ENCODE measurements at regions not wholly inside any gene's neighbourhood (a gene's known extent, or its start where the extent isn't known, plus 50 kb on each side); places are given as distances from the start of the nearest gene placed in this dataset.

- no peaks in the 10 kb centered on the region for H3K27me3 ChIP-seq (ENCODE audit: control insufficient read depth, insufficient read depth)
- WGBS: 73% methylated on average over 7 of the region's 7 CpGs
- no peaks in the 10 kb centered on the region for H3K9me3 ChIP-seq (ENCODE audit: control insufficient read depth, low read length)
- intact Hi-C loops (cut with DNase I): no loop called here
- ATAC-seq (no peak), DNase-seq (no peak)
- H3K4me3 ChIP-seq (ENCODE audit: low read length): no peak overlapping the region
- H3K4me1 ChIP-seq (ENCODE audit: control insufficient read depth, insufficient read depth, low read length): no peaks in the 10 kb centered on the region
- H3K27ac ChIP-seq (ENCODE audit: low read length): no peak overlapping the region
Measured at GRCh38 chr6:169890901-169891300, 139.5 kb downstream of the ERMARD start.

GRCh38 chr6:169890049-169890448, 138.6 kb downstream of the ERMARD start:
- Histone ChIP-seq H3K27me3 (ENCODE audit: control insufficient read depth, insufficient read depth) (no peaks in the 10 kb centered on the region), H3K4me1 (ENCODE audit: control insufficient read depth, insufficient read depth, low read length) (no peaks in the 10 kb centered on the region), H3K4me3 (ENCODE audit: low read length) (no peak overlapping the region), H3K9me3 (ENCODE audit: control insufficient read depth, low read length) (no peaks in the 10 kb centered on the region), H3K27ac (ENCODE audit: low read length) (no peak overlapping the region)
- ATAC-seq (no peak), DNase-seq (no peak)
- intact Hi-C loops (cut with DNase I): no loop called here
- WGBS: 52% methylated on average over 12 of the region's 12 CpGs

GRCh38 chr6:169887529-169888140, 136.2 kb downstream of the ERMARD start:
- Histone ChIP-seq H3K4me3 (ENCODE audit: low read length) (no peak overlapping the region), H3K27me3 (ENCODE audit: control insufficient read depth, insufficient read depth) (no peaks in the 10 kb centered on the region), H3K4me1 (ENCODE audit: control insufficient read depth, insufficient read depth, low read length) (no peaks in the 10 kb centered on the region), H3K9me3 (ENCODE audit: control insufficient read depth, low read length) (no peaks in the 10 kb centered on the region), H3K27ac (ENCODE audit: low read length) (no peak overlapping the region)
- DNase-seq: no peak
- no peak for ATAC-seq
- WGBS: 92% methylated on average over 14 of the region's 14 CpGs
- intact Hi-C loops (cut with DNase I): no loop called here

GRCh38 chr6:169886631-169887227, 135.3 kb downstream of the ERMARD start:
- 83% methylated on average over 15 of the region's 15 CpGs for WGBS
- no peaks in the 10 kb centered on the region for H3K4me1 ChIP-seq (ENCODE audit: control insufficient read depth, insufficient read depth, low read length)
- ATAC-seq: no peak
- no peak overlapping the region for H3K27ac ChIP-seq (ENCODE audit: low read length)
- intact Hi-C loops (cut with DNase I): no loop called here
- no peaks in the 10 kb centered on the region for H3K27me3 ChIP-seq (ENCODE audit: control insufficient read depth, insufficient read depth)
- no peak overlapping the region for H3K4me3 ChIP-seq (ENCODE audit: low read length)
- H3K9me3 ChIP-seq (ENCODE audit: control insufficient read depth, low read length): no peaks in the 10 kb centered on the region
- DNase-seq: no peak

GRCh38 chr6:169885831-169886230, 134.4 kb downstream of the ERMARD start:
- ATAC-seq: no peak
- Histone ChIP-seq H3K27me3 (ENCODE audit: control insufficient read depth, insufficient read depth) (no peaks in the 10 kb centered on the region), H3K27ac (ENCODE audit: low read length) (no peak overlapping the region), H3K9me3 (ENCODE audit: control insufficient read depth, low read length) (no peaks in the 10 kb centered on the region), H3K4me3 (ENCODE audit: low read length) (no peak overlapping the region), H3K4me1 (ENCODE audit: control insufficient read depth, insufficient read depth, low read length) (no peaks in the 10 kb centered on the region)
- DNase-seq: no peak
- 91% methylated on average over 4 of the region's 4 CpGs for WGBS
- intact Hi-C loops (cut with DNase I): no loop called here

GRCh38 chr6:169885131-169885530, 133.7 kb downstream of the ERMARD start:
- no peaks in the 10 kb centered on the region for H3K27me3 ChIP-seq (ENCODE audit: control insufficient read depth, insufficient read depth)
- ATAC-seq (no peak), DNase-seq (no peak)
- intact Hi-C loops (cut with DNase I): no loop called here
- no peaks in the 10 kb centered on the region for H3K4me1 ChIP-seq (ENCODE audit: control insufficient read depth, insufficient read depth, low read length)
- no peaks in the 10 kb centered on the region for H3K9me3 ChIP-seq (ENCODE audit: control insufficient read depth, low read length)
- no peak overlapping the region for H3K4me3 ChIP-seq (ENCODE audit: low read length)
- H3K27ac ChIP-seq (ENCODE audit: low read length): no peak overlapping the region

- ATAC-seq: no peak
- intact Hi-C loops (cut with DNase I): no loop called here
- Histone ChIP-seq H3K4me3 (ENCODE audit: low read length) (no peak overlapping the region), H3K27me3 (ENCODE audit: control insufficient read depth, insufficient read depth) (no peaks in the 10 kb centered on the region), H3K27ac (ENCODE audit: low read length) (no peak overlapping the region), H3K4me1 (ENCODE audit: control insufficient read depth, insufficient read depth, low read length) (no peaks in the 10 kb centered on the region), H3K9me3 (ENCODE audit: control insufficient read depth, low read length) (no peaks in the 10 kb centered on the region)
- DNase-seq: no peak
- 89% methylated on average over 6 of the region's 6 CpGs for WGBS
Measured at GRCh38 chr6:169884158-169884557, 132.7 kb downstream of the ERMARD start.

GRCh38 chr6:169883316-169883715, 131.9 kb downstream of the ERMARD start:
- 82% methylated on average over 10 of the region's 10 CpGs for WGBS
- Histone ChIP-seq H3K27me3 (ENCODE audit: control insufficient read depth, insufficient read depth) (no peaks in the 10 kb centered on the region), H3K27ac (ENCODE audit: low read length) (no peak overlapping the region), H3K9me3 (ENCODE audit: control insufficient read depth, low read length) (no peaks in the 10 kb centered on the region), H3K4me1 (ENCODE audit: control insufficient read depth, insufficient read depth, low read length) (no peaks in the 10 kb centered on the region), H3K4me3 (ENCODE audit: low read length) (no peak overlapping the region)
- ATAC-seq (no peak), DNase-seq (no peak)
- intact Hi-C loops (cut with DNase I): no loop called here

GRCh38 chr6:169881976-169882375, 130.6 kb downstream of the ERMARD start:
- 83% methylated on average over 13 of the region's 13 CpGs for WGBS
- Histone ChIP-seq H3K27ac (ENCODE audit: low read length) (no peak overlapping the region), H3K9me3 (ENCODE audit: control insufficient read depth, low read length) (no peaks in the 10 kb centered on the region), H3K4me3 (ENCODE audit: low read length) (no peak overlapping the region), H3K27me3 (ENCODE audit: control insufficient read depth, insufficient read depth) (no peaks in the 10 kb centered on the region), H3K4me1 (ENCODE audit: control insufficient read depth, insufficient read depth, low read length) (no peaks in the 10 kb centered on the region)
- ATAC-seq (no peak), DNase-seq (no peak)
- intact Hi-C loops (cut with DNase I): no loop called here

GRCh38 chr6:169881398-169881797, 130.0 kb downstream of the ERMARD start:
- Histone ChIP-seq H3K27ac (ENCODE audit: low read length) (no peak overlapping the region), H3K4me1 (ENCODE audit: control insufficient read depth, insufficient read depth, low read length) (no peaks in the 10 kb centered on the region), H3K4me3 (ENCODE audit: low read length) (no peak overlapping the region), H3K27me3 (ENCODE audit: control insufficient read depth, insufficient read depth) (no peaks in the 10 kb centered on the region), H3K9me3 (ENCODE audit: control insufficient read depth, low read length) (no peaks in the 10 kb centered on the region)
- WGBS: 80% methylated on average over 10 of the region's 10 CpGs
- ATAC-seq (no peak), DNase-seq (no peak)
- intact Hi-C loops (cut with DNase I): no loop called here

GRCh38 chr6:169880516-169880915, 129.1 kb downstream of the ERMARD start:
- Histone ChIP-seq H3K4me3 (ENCODE audit: low read length) (no peak overlapping the region), H3K27me3 (ENCODE audit: control insufficient read depth, insufficient read depth) (no peaks in the 10 kb centered on the region), H3K4me1 (ENCODE audit: control insufficient read depth, insufficient read depth, low read length) (no peaks in the 10 kb centered on the region), H3K27ac (ENCODE audit: low read length) (no peak overlapping the region), H3K9me3 (ENCODE audit: control insufficient read depth, low read length) (no peaks in the 10 kb centered on the region)
- no peak for DNase-seq
- intact Hi-C loops (cut with DNase I): no loop called here
- 86% methylated on average over 6 of the region's 6 CpGs for WGBS
- ATAC-seq: no peak

GRCh38 chr6:169869301-169869700, 117.9 kb downstream of the ERMARD start:
- Histone ChIP-seq H3K9me3 (ENCODE audit: control insufficient read depth, low read length) (no peaks in the 10 kb centered on the region), H3K4me3 (ENCODE audit: low read length) (no peak overlapping the region), H3K27ac (ENCODE audit: low read length) (no peak overlapping the region), H3K4me1 (ENCODE audit: control insufficient read depth, insufficient read depth, low read length) (no peaks in the 10 kb centered on the region), H3K27me3 (ENCODE audit: control insufficient read depth, insufficient read depth) (no peaks in the 10 kb centered on the region)
- WGBS: 91% methylated on average over 11 of the region's 11 CpGs
- intact Hi-C loops (cut with DNase I): no loop called here
- DNase-seq: no peak
- no peak for ATAC-seq

All from right cardiac atrium (tissue), 5 donors.